ENCODE measurements at regions not wholly inside any gene's neighbourhood (a gene's known extent, or its start where the extent isn't known, plus 50 kb on each side); places are given as distances from the start of the nearest gene placed in this dataset.

DNA sequence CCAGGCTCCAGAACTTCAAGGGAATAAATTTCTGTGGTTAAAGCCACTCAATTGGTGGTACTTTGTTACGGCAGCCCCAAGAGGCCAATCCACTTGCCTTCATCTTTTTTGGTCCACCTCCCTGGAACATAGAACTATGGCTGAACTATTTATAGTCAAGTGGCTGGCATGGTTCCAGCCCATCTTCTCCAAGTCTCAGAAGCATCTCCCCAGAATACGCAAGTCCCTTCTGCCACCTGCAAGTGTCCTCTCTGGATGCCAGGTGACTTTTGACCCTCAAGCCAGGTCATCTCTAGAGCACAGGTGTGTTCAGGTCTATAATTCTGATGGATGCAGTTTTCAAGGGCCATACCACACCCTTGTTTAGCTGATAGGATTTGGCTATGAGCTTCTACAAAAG, 371.5 kb downstream of the AACS start:
- TF ChIP-seq EZH2phosphoT487 (IDR thresholded peaks at IDR 0.05; ENCODE audit: insufficient read depth, low read depth) = no peak
- TF ChIP-seq EZH2 (IDR thresholded peaks at IDR 0.05; ENCODE audit: insufficient read depth, poor library complexity, severe bottlenecking) = no peak
- Histone ChIP-seq H3F3A (ENCODE audit: insufficient read depth) (no peaks in the 10 kb centered on the region), H3K9ac (no peak overlapping the region), H3K4me2 (ENCODE audit: unreplicated experiment) (no peak overlapping the region), H3K27me3 (replicated peaks; ENCODE audit: insufficient read depth) (no peaks in the 10 kb centered on the region), H2AFZ (no peak overlapping the region), H3K9me3 (ENCODE audit: low read depth) (no peaks in the 10 kb centered on the region), H4K20me1 (ENCODE audit: insufficient read depth) (no peaks in the 10 kb centered on the region), H3K4me1 (ENCODE audit: insufficient read depth) (no peaks in the 10 kb centered on the region), H3K4me3 (no peak overlapping the region), H3K9me2 (ENCODE audit: insufficient read depth) (no peaks in the 10 kb centered on the region), H3K36me3 (ENCODE audit: low read depth) (no peaks in the 10 kb centered on the region), H3K27ac (no peak overlapping the region), H3K79me2 (ENCODE audit: insufficient read depth) (no peaks in the 10 kb centered on the region)
- in situ Hi-C loops (cut with MboI) = no loop called here
- DNase-seq = no peak
- 39 to 43% methylated on average over 2 of the region's 2 CpGs for WGBS, 2 experiments (ENCODE audit: low coverage in 1 of 2, low lambda C conversion rate in 2 of 2, missing lambda C conversion rate in 2 of 2)

DNA sequence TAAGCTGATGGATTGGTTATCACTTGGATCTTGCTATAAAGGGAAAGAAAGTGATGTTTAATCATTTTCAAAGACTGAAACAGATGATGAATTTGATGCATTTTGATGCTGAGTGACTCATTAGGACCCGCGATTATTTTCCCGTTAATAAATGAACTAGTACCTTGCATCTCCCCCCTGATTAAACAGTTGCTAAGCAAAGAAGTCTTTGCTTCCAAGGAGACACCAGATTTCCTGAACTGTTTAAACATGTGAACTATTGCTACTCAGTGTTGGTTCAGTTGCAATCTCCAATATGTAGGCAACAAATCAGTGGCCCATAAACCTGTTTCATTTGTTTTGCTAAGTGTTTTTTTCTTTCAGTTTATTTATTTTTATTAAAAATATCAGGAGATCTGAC, 375.2 kb downstream of the AACS start:
- no peak overlapping the region for H2AFZ ChIP-seq
- H3F3A ChIP-seq (ENCODE audit: insufficient read depth) = no peaks in the 10 kb centered on the region
- no peak overlapping the region for H3K27ac ChIP-seq
- 47 to 62% methylated on average over 3 of the region's 3 CpGs for WGBS, 2 experiments (ENCODE audit: low coverage in 1 of 2, low lambda C conversion rate in 2 of 2, missing lambda C conversion rate in 2 of 2)
- DNase-seq = no peak
- no peaks in the 10 kb centered on the region for H4K20me1 ChIP-seq (ENCODE audit: insufficient read depth)
- no peaks in the 10 kb centered on the region for H3K36me3 ChIP-seq (ENCODE audit: low read depth)
- TF ChIP-seq EZH2phosphoT487 (IDR thresholded peaks at IDR 0.05; ENCODE audit: insufficient read depth, low read depth) (no peak), EZH2 (IDR thresholded peaks at IDR 0.05; ENCODE audit: insufficient read depth, poor library complexity, severe bottlenecking) (no peak)
- in situ Hi-C loops (cut with MboI) = no loop called here
- no peak overlapping the region for H3K9ac ChIP-seq
- H3K79me2 ChIP-seq (ENCODE audit: insufficient read depth) = no peaks in the 10 kb centered on the region
- no peaks in the 10 kb centered on the region for H3K9me3 ChIP-seq (ENCODE audit: low read depth)
- no peak overlapping the region for H3K4me3 ChIP-seq
- no peak overlapping the region for H3K4me2 ChIP-seq (ENCODE audit: unreplicated experiment)
- H3K9me2 ChIP-seq (ENCODE audit: insufficient read depth) = no peaks in the 10 kb centered on the region
- H3K4me1 ChIP-seq (ENCODE audit: insufficient read depth) = no peaks in the 10 kb centered on the region
- no peaks in the 10 kb centered on the region for H3K27me3 ChIP-seq (replicated peaks; ENCODE audit: insufficient read depth)

DNA sequence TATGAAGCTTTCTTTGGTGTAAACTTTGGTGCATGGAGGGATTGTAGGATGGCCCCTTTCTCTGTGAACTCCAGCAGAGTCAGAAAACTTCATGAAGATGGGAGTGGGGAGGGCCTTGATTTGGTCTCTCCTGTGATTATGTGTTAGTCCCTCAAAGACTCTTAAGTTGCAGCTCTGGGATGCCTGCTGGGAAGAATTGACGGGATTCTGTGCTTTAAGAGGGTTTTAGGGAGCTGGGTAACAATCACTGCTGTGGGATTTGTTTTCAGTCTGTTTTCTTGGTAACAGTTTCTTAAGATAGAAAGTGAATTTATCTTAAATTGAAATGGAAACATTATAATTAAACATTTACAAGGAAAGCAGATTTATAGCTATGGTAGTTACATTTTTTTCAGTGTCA, 378.1 kb downstream of the AACS start:
- WGBS, 2 experiments (ENCODE audit: low coverage in 1 of 2, low lambda C conversion rate in 2 of 2, missing lambda C conversion rate in 2 of 2) = 0% methylated on average over 1 of the region's 1 CpG
- Histone ChIP-seq H3F3A (ENCODE audit: insufficient read depth) (no peaks in the 10 kb centered on the region), H3K36me3 (ENCODE audit: low read depth) (no peaks in the 10 kb centered on the region), H3K27me3 (replicated peaks; ENCODE audit: insufficient read depth) (no peaks in the 10 kb centered on the region), H3K9me2 (ENCODE audit: insufficient read depth) (no peaks in the 10 kb centered on the region), H2AFZ (no peak overlapping the region), H3K4me1 (ENCODE audit: insufficient read depth) (no peaks in the 10 kb centered on the region), H3K4me3 (no peak overlapping the region), H3K9ac (no peak overlapping the region), H3K27ac (no peak overlapping the region), H4K20me1 (ENCODE audit: insufficient read depth) (no peaks in the 10 kb centered on the region), H3K79me2 (ENCODE audit: insufficient read depth) (no peaks in the 10 kb centered on the region), H3K4me2 (ENCODE audit: unreplicated experiment) (no peak overlapping the region), H3K9me3 (ENCODE audit: low read depth) (no peaks in the 10 kb centered on the region)
- in situ Hi-C loops (cut with MboI) = no loop called here
- TF ChIP-seq EZH2 (IDR thresholded peaks at IDR 0.05; ENCODE audit: insufficient read depth, poor library complexity, severe bottlenecking) (no peak), EZH2phosphoT487 (IDR thresholded peaks at IDR 0.05; ENCODE audit: insufficient read depth, low read depth) (no peak)
- DNase-seq = no peak

DNA sequence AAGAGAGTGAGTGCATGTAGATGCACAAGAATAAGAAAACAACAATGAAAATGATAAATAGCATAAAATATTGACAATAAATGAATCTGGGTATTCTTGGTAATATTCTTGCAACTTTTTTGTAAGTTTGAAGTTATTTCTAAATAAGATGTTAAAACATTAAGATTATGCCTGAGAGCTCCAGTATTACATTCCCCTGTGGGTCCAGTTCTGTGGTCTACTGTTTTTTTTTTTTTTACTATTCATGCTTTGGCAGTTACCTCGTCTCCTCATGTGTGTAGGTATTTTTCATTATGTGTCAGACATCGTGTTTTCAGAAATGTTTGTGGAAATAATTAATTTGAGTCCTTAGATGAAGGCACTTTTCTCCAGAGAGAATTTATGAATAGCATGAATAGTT, 386.2 kb downstream of the AACS start:
- no peaks in the 10 kb centered on the region for H3K4me1 ChIP-seq (ENCODE audit: insufficient read depth)
- DNase-seq = no peak
- no peak overlapping the region for H3K27ac ChIP-seq
- H3K9me3 ChIP-seq (ENCODE audit: low read depth) = no peaks in the 10 kb centered on the region
- no peaks in the 10 kb centered on the region for H4K20me1 ChIP-seq (ENCODE audit: insufficient read depth)
- no peaks in the 10 kb centered on the region for H3K9me2 ChIP-seq (ENCODE audit: insufficient read depth)
- WGBS, 2 experiments (ENCODE audit: low coverage in 1 of 2, low lambda C conversion rate in 2 of 2, missing lambda C conversion rate in 2 of 2) = 5 to 7% methylated on average over 2 of the region's 2 CpGs
- no peak overlapping the region for H2AFZ ChIP-seq
- H3K27me3 ChIP-seq (replicated peaks; ENCODE audit: insufficient read depth) = no peaks in the 10 kb centered on the region
- no peaks in the 10 kb centered on the region for H3K36me3 ChIP-seq (ENCODE audit: low read depth)
- in situ Hi-C loops (cut with MboI) = no loop called here
- H3F3A ChIP-seq (ENCODE audit: insufficient read depth) = no peaks in the 10 kb centered on the region
- H3K4me2 ChIP-seq (ENCODE audit: unreplicated experiment) = no peak overlapping the region
- TF ChIP-seq EZH2 (IDR thresholded peaks at IDR 0.05; ENCODE audit: insufficient read depth, poor library complexity, severe bottlenecking) = no peak
- no peak for TF ChIP-seq EZH2phosphoT487 (IDR thresholded peaks at IDR 0.05; ENCODE audit: insufficient read depth, low read depth)
- no peak overlapping the region for H3K9ac ChIP-seq
- no peaks in the 10 kb centered on the region for H3K79me2 ChIP-seq (ENCODE audit: insufficient read depth)
- no peak overlapping the region for H3K4me3 ChIP-seq

DNA sequence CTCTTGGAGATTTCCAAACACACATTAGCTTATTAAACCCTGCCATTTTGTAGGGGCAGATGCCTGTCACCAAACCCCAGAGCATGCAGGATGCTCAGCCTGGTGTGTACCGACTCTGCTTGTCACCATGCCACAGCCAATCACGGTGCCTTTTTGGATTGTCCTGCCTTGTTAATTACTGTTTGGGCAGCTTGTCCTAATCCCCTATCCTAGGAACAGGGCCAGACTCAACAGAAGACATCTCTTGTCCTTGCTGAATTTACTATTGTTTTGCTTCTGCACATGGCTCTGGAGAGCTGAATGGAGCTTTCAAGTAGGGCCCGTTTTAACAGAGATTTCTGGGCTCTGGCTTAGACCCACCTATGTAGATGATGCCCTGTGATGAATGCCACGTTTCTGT, 388.5 kb downstream of the AACS start:
- Histone ChIP-seq H3K4me2 (ENCODE audit: unreplicated experiment) (no peak overlapping the region), H2AFZ (no peak overlapping the region), H3K36me3 (ENCODE audit: low read depth) (no peaks in the 10 kb centered on the region), H3K4me3 (no peak overlapping the region), H3K9me3 (ENCODE audit: low read depth) (no peaks in the 10 kb centered on the region), H3K79me2 (ENCODE audit: insufficient read depth) (no peaks in the 10 kb centered on the region), H3K4me1 (ENCODE audit: insufficient read depth) (no peaks in the 10 kb centered on the region), H3K9me2 (ENCODE audit: insufficient read depth) (no peaks in the 10 kb centered on the region), H4K20me1 (ENCODE audit: insufficient read depth) (no peaks in the 10 kb centered on the region), H3K27me3 (replicated peaks; ENCODE audit: insufficient read depth) (no peaks in the 10 kb centered on the region), H3K27ac (no peak overlapping the region), H3F3A (ENCODE audit: insufficient read depth) (no peaks in the 10 kb centered on the region), H3K9ac (no peak overlapping the region)
- TF ChIP-seq EZH2 (IDR thresholded peaks at IDR 0.05; ENCODE audit: insufficient read depth, poor library complexity, severe bottlenecking) (no peak), EZH2phosphoT487 (IDR thresholded peaks at IDR 0.05; ENCODE audit: insufficient read depth, low read depth) (no peak)
- in situ Hi-C loops (cut with MboI) = no loop called here
- 12 to 13% methylated on average over 4 of the region's 4 CpGs for WGBS, 2 experiments (ENCODE audit: low coverage in 1 of 2, low lambda C conversion rate in 2 of 2, missing lambda C conversion rate in 2 of 2)
- no peak for DNase-seq

Measured in GM23248 (cell line).